Neural cell (in vitro differentiated cells): ENCODE measurements at regions not wholly inside any gene's neighbourhood (a gene's known extent, or its start where the extent isn't known, plus 50 kb on each side); places are given as distances from the start of the nearest gene placed in this dataset.

Source experiments
- H2AFZ ChIP-seq: fragments of 200-600, 300-800 bp; sonication (generic), shearing (Covaris generic); 2 replicates; pipeline ENCODE4 v1.6.0; 2014; ENCODE audit warnings: low read depth, mild to moderate bottlenecking, antibody characterized with exemption, low read length, moderate library complexity
- H3F3A ChIP-seq: fragments of 200-600 bp; shearing (Covaris generic); 2 replicates; pipeline ENCODE4 v1.6.1; 2016; ENCODE audit warnings: mild to moderate bottlenecking, moderate library complexity, mixed read lengths, antibody characterized with exemption, low read length; ENCODE audit not compliant: insufficient read depth, poor library complexity, severe bottlenecking
- H3K27ac ChIP-seq: fragments of 200-600, 300-800 bp; sonication (generic), shearing (Covaris generic); 2 replicates; pipeline ENCODE4 v1.5.1; 2014; ENCODE audit warnings: mild to moderate bottlenecking, low read length, moderate library complexity
- H3K27me3 ChIP-seq: fragments of 300-800, 200-600 bp; sonication (generic), shearing (Covaris generic); 2 replicates; pipeline ENCODE4 v1.6.0; 2014; ENCODE audit warnings: mild to moderate bottlenecking, low read depth, low read length, moderate library complexity; ENCODE audit not compliant: insufficient read depth
- H3K36me3 ChIP-seq: fragments of 300-800, 200-600 bp; sonication (generic), shearing (Covaris generic); 2 replicates; pipeline ENCODE4 v1.5.1; 2014; ENCODE audit warnings: mild to moderate bottlenecking, antibody characterized with exemption, low read length, moderate library complexity; ENCODE audit not compliant: insufficient read depth
- H3K4me2 ChIP-seq: fragments of 300-800, 200-600 bp; sonication (generic), shearing (Covaris generic); 2 replicates; pipeline ENCODE4 v1.6.0; 2014; ENCODE audit warnings: mild to moderate bottlenecking, low read length
- H3K4me3 ChIP-seq: fragments of 300-800, 200-600 bp; sonication (generic), shearing (Covaris generic); 2 replicates; pipeline ENCODE4 v1.5.1; 2014; ENCODE audit warnings: mild to moderate bottlenecking, low read length, moderate library complexity
- H3K79me2 ChIP-seq: fragments of 200-600 bp; shearing (Covaris generic); replicated peaks from 2 replicates; pipeline ENCODE4 v1.6.0; 2014; ENCODE audit warnings: mild to moderate bottlenecking, low read length, moderate library complexity; ENCODE audit not compliant: insufficient read depth
- H3K9ac ChIP-seq: fragments of 300-800, 200-600 bp; sonication (generic), shearing (Covaris generic); 2 replicates; pipeline ENCODE4 v1.6.1; 2016; ENCODE audit warnings: mild to moderate bottlenecking, low read length, mixed read lengths
- H3K9me2 ChIP-seq: fragments of 200-600 bp; shearing (Covaris generic); 2 replicates; pipeline ENCODE4 v1.6.1; 2016; ENCODE audit warnings: mild to moderate bottlenecking, low read length, mixed read lengths; ENCODE audit not compliant: insufficient read depth
- H3K9me3 ChIP-seq: fragments of 200-600, 300-800 bp; sonication (generic), shearing (Covaris generic); 2 replicates; pipeline ENCODE4 v1.6.1; 2016; ENCODE audit warnings: mild to moderate bottlenecking, mixed run types, low read length, moderate library complexity, mixed read lengths
- H4K20me1 ChIP-seq: fragments of 200-600 bp; shearing (Covaris generic); 2 replicates; pipeline ENCODE4 v1.6.1; 2016; ENCODE audit warnings: mild to moderate bottlenecking, mixed run types; ENCODE audit not compliant: insufficient read depth
- EP300 ChIP-seq: fragments of 450-650 bp; conservative IDR thresholded peaks from 2 replicates; pipeline ENCODE4 v1.6.1; 2014; ENCODE audit warnings: antibody characterized with exemption, mild to moderate bottlenecking, moderate library complexity; ENCODE audit not compliant: poor library complexity, severe bottlenecking
- EZH2 ChIP-seq: fragments of 200-600, 300-800 bp; shearing (Covaris generic), sonication (generic); IDR thresholded peaks from 2 replicates; pipeline ENCODE4 v1.6.1; 2014; ENCODE audit warnings: antibody characterized with exemption, low read length, borderline replicate concordance, mild to moderate bottlenecking; ENCODE audit not compliant: insufficient read depth, poor library complexity, severe bottlenecking
- MXI1 ChIP-seq: fragments of 450-650 bp; conservative IDR thresholded peaks from 2 replicates; pipeline ENCODE4 v1.6.1; 2014; ENCODE audit warnings: antibody characterized with exemption, mild to moderate bottlenecking; ENCODE audit not compliant: poor library complexity, severe bottlenecking
- POLR2AphosphoS5 ChIP-seq: IDR thresholded peaks from 2 replicates; pipeline ENCODE4 v1.6.1; 2012
- RAD21 ChIP-seq: fragments of 450-650 bp; conservative IDR thresholded peaks from 2 replicates; pipeline ENCODE4 v1.6.1; 2014; ENCODE audit warnings: antibody characterized with exemption, mild to moderate bottlenecking, moderate library complexity
- SMC3 ChIP-seq: fragments of 450-650 bp; conservative IDR thresholded peaks from 2 replicates; pipeline ENCODE4 v1.6.1; 2014; ENCODE audit warnings: antibody characterized with exemption, mild to moderate bottlenecking, moderate library complexity; ENCODE audit not compliant: poor library complexity
- TAF1 ChIP-seq: IDR thresholded peaks from 2 replicates; pipeline ENCODE4 v1.6.1; 2012; ENCODE audit warnings: low read depth
- TF ChIP-seq, protein P1 (sequence below): IDR thresholded peaks from 2 replicates; pipeline ENCODE4 v1.6.1; 2012; ENCODE audit warnings: borderline replicate concordance
- TF ChIP-seq, protein P2 (sequence below): fragments of 450-650 bp; IDR thresholded peaks from 2 replicates; pipeline ENCODE4 v1.5.1; 2014; ENCODE audit warnings: antibody characterized with exemption, mild to moderate bottlenecking, moderate library complexity; ENCODE audit not compliant: poor library complexity, severe bottlenecking

DNA sequence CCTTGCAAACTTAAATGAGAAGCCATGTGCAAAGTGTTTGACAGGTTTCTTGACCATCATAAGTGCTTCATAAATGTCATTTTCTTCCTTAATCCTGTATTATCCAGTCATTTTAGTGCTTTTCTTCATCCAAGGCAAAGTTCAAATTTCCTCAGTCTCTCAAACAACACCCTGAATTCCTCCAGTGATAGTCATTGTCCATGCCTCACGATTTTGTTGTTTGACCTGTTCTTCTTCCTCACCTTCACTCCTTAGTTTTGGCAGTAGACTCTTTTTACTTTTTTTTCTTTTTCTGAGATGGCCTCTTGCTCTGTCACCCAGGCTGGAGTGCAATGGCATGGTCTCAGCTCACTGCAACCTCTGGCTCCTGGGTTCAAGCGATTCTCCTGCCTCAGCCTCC is 1257.3 kb downstream of the FAM181B start:
- no peaks in the 10 kb centered on the region for H3F3A ChIP-seq
- no peaks in the 10 kb centered on the region for H3K9me3 ChIP-seq
- no peaks in the 10 kb centered on the region for H3K79me2 ChIP-seq
- H3K4me2 ChIP-seq, result no peak overlapping the region
- H3K36me3 ChIP-seq, result no peaks in the 10 kb centered on the region
- H3K9ac ChIP-seq, result no peak overlapping the region
- H4K20me1 ChIP-seq, result no peaks in the 10 kb centered on the region
- no peaks in the 10 kb centered on the region for H3K9me2 ChIP-seq
- no peak overlapping the region for H3K27ac ChIP-seq
- H3K4me3 ChIP-seq, result no peak overlapping the region
- no peaks in the 10 kb centered on the region for H3K27me3 ChIP-seq
- no peak for TF ChIP-seq EZH2
- TF ChIP-seq, protein P1, sequence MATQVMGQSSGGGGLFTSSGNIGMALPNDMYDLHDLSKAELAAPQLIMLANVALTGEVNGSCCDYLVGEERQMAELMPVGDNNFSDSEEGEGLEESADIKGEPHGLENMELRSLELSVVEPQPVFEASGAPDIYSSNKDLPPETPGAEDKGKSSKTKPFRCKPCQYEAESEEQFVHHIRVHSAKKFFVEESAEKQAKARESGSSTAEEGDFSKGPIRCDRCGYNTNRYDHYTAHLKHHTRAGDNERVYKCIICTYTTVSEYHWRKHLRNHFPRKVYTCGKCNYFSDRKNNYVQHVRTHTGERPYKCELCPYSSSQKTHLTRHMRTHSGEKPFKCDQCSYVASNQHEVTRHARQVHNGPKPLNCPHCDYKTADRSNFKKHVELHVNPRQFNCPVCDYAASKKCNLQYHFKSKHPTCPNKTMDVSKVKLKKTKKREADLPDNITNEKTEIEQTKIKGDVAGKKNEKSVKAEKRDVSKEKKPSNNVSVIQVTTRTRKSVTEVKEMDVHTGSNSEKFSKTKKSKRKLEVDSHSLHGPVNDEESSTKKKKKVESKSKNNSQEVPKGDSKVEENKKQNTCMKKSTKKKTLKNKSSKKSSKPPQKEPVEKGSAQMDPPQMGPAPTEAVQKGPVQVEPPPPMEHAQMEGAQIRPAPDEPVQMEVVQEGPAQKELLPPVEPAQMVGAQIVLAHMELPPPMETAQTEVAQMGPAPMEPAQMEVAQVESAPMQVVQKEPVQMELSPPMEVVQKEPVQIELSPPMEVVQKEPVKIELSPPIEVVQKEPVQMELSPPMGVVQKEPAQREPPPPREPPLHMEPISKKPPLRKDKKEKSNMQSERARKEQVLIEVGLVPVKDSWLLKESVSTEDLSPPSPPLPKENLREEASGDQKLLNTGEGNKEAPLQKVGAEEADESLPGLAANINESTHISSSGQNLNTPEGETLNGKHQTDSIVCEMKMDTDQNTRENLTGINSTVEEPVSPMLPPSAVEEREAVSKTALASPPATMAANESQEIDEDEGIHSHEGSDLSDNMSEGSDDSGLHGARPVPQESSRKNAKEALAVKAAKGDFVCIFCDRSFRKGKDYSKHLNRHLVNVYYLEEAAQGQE, result no peak
- TF ChIP-seq, protein P2, sequence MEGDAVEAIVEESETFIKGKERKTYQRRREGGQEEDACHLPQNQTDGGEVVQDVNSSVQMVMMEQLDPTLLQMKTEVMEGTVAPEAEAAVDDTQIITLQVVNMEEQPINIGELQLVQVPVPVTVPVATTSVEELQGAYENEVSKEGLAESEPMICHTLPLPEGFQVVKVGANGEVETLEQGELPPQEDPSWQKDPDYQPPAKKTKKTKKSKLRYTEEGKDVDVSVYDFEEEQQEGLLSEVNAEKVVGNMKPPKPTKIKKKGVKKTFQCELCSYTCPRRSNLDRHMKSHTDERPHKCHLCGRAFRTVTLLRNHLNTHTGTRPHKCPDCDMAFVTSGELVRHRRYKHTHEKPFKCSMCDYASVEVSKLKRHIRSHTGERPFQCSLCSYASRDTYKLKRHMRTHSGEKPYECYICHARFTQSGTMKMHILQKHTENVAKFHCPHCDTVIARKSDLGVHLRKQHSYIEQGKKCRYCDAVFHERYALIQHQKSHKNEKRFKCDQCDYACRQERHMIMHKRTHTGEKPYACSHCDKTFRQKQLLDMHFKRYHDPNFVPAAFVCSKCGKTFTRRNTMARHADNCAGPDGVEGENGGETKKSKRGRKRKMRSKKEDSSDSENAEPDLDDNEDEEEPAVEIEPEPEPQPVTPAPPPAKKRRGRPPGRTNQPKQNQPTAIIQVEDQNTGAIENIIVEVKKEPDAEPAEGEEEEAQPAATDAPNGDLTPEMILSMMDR, result no peak
- no peak for TF ChIP-seq MXI1
- TF ChIP-seq EP300, result no peak
- TF ChIP-seq RAD21, result no peak
- TF ChIP-seq TAF1, result no peak
- no peak for TF ChIP-seq SMC3
- no peak for TF ChIP-seq POLR2AphosphoS5
- no peak overlapping the region for H2AFZ ChIP-seq

DNA sequence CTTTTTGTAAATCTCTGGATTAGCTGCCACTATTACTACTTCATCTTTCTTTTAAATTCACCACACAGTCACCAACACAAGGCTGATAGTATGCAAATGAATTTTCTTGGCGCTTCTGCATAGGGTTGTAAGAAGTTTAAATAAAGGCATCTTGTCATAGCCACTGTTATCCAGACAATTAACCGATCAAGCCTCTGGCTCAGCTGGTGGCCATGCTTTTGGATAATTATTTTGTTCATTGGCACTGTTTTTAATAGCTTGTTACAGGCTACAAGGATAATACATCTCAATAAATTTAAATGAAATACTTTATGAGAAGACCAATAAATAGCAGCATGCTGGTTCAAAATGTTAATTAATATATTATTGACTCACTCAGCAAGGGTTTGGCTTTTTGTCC is 1261.0 kb downstream of the FAM181B start:
- Histone ChIP-seq H3K9me2 (no peaks in the 10 kb centered on the region), H3K36me3 (no peaks in the 10 kb centered on the region)

More for the DNA sequence above, 1261.0 kb downstream of the FAM181B start:
- Histone ChIP-seq H3K9me3 (no peaks in the 10 kb centered on the region), H3K27me3 (no peaks in the 10 kb centered on the region), H3K4me2 (no peak overlapping the region), H4K20me1 (no peaks in the 10 kb centered on the region), H2AFZ (no peak overlapping the region), H3K4me3 (no peak overlapping the region), H3K79me2 (no peaks in the 10 kb centered on the region), H3F3A (no peaks in the 10 kb centered on the region), H3K9ac (no peak overlapping the region), H3K27ac (no peak overlapping the region)
- no peak for TF ChIP-seq SMC3
- no peak for TF ChIP-seq MXI1
- no peak for TF ChIP-seq EZH2
- TF ChIP-seq RAD21, result no peak
- TF ChIP-seq EP300, result no peak
- TF ChIP-seq, protein P1, result no peak
- no peak for TF ChIP-seq POLR2AphosphoS5
- no peak for TF ChIP-seq TAF1
- TF ChIP-seq, protein P2, result no peak
